DND-41 (cell line): ENCODE measurements at regions not wholly inside any gene's neighbourhood (a gene's known extent, or its start where the extent isn't known, plus 50 kb on each side); places are given as distances from the start of the nearest gene placed in this dataset.

Source experiments
- EZH2 ChIP-seq: IDR thresholded peaks from 3 replicates; pipeline ENCODE4 v1.6.1; 2012; ENCODE audit warnings: borderline replicate concordance, low read depth, mild to moderate bottlenecking, moderate library complexity, low read length, inconsistent platforms; ENCODE audit not compliant: severe bottlenecking
- TF ChIP-seq, protein P1 (sequence below): IDR thresholded peaks from 2 replicates; pipeline ENCODE4 v1.5.1; 2012; ENCODE audit warnings: borderline replicate concordance, low read length, moderate library complexity, mild to moderate bottlenecking; ENCODE audit not compliant: poor library complexity, severe bottlenecking; ENCODE audit errors: extremely low read depth

DNA sequence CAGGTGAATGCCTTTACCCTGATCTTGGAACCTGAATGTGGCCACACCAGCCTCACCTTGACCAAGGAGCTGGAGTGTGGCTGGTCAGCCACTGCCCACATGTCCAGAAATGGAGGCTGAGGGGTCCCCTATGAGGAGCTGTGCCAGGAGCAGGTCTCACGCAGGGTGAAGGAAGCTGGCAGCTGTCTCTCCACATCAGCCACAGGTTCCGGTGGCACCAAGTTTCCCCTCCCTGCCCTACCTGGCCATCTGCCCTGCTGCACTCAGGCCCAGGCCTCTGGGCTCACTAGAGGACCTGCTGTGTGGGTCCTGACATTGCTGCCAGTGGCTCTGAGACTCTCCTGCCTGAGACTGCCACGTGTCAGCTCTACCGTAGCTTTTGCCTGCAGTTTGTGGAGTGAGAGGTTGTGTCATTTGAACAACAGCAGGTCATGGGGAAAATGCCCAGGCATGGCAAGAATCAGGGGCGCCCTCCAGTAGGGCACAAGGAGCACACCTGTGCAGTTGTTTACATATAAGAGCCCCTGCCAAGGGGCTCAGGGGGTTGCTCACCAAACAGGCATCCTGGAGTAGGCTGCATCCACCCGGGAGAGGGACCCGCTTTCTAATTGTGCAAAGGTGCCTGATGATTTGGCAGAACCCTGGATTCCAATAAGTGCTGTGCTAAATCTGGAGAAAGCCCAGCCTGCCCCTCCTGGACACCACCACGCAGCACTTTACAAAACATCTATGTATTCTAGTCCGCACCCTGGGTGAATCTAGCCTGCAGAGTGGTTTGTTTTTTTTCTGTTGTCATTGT, 258.5 kb upstream of the TLE3 start:
- TF ChIP-seq, protein P1, sequence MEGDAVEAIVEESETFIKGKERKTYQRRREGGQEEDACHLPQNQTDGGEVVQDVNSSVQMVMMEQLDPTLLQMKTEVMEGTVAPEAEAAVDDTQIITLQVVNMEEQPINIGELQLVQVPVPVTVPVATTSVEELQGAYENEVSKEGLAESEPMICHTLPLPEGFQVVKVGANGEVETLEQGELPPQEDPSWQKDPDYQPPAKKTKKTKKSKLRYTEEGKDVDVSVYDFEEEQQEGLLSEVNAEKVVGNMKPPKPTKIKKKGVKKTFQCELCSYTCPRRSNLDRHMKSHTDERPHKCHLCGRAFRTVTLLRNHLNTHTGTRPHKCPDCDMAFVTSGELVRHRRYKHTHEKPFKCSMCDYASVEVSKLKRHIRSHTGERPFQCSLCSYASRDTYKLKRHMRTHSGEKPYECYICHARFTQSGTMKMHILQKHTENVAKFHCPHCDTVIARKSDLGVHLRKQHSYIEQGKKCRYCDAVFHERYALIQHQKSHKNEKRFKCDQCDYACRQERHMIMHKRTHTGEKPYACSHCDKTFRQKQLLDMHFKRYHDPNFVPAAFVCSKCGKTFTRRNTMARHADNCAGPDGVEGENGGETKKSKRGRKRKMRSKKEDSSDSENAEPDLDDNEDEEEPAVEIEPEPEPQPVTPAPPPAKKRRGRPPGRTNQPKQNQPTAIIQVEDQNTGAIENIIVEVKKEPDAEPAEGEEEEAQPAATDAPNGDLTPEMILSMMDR: no peak
- no peak for TF ChIP-seq EZH2
